WTC11 (cell line): ENCODE measurements at regions not wholly inside any gene's neighbourhood (a gene's known extent, or its start where the extent isn't known, plus 50 kb on each side); places are given as distances from the start of the nearest gene placed in this dataset.

ENCODE experiments used
- CTCF ChIP-seq: fragments of 200-600 bp; IDR thresholded peaks from 2 replicates; pipeline ENCODE4 v1.8.0; 2022; ENCODE audit warnings: antibody characterized with exemption
- SMAD3 ChIP-seq: sonication (generic); formaldehyde crosslinking; IDR thresholded peaks from 2 replicates; pipeline ENCODE4 v1.8.0; 2022; ENCODE audit warnings: missing genetic modification reagents, mild to moderate bottlenecking, borderline replicate concordance
- ZSCAN18 ChIP-seq: fragments of 250-450 bp; sonication (Bioruptor Pico); IDR thresholded peaks from 2 replicates; pipeline ENCODE4 v2.1.2; 2022; ENCODE audit warnings: mild to moderate bottlenecking, moderate library complexity

GRCh38 chr2:103164748-103165147, 402.9 kb downstream of the TMEM182 start:
- TF ChIP-seq CTCF (no peak), ZSCAN18 (CRISPR knock-in tag) (no peak), SMAD3 (CRISPR knock-in tag) (no peak)
